ENCODE measurements at regions not wholly inside any gene's neighbourhood (a gene's known extent, or its start where the extent isn't known, plus 50 kb on each side); places are given as distances from the start of the nearest gene placed in this dataset.

DNA sequence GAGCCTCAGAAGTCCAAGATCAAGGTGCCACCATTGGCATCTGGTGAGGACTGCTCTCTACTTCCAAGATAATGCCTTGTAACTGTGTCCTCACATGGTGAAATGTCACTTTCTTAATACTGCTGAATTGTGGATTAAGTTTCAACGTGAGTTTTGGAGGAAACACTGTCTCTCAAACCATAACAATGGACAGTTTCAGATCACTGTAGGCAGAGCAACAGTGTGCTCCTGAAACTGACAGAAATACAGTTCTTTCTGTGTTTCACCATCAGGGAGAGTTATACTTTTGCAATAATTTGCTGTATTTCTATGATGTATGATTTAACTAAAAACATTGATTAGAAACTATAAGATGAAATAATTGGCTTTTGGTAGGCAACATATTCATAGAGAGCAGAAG is 1780.5 kb upstream of the CDH6 start:
- no peak for TF ChIP-seq EZH2 (IDR thresholded peaks at IDR 0.05; ENCODE audit: borderline replicate concordance, low read depth, low read length, severe bottlenecking)
- TF ChIP-seq, protein P1, sequence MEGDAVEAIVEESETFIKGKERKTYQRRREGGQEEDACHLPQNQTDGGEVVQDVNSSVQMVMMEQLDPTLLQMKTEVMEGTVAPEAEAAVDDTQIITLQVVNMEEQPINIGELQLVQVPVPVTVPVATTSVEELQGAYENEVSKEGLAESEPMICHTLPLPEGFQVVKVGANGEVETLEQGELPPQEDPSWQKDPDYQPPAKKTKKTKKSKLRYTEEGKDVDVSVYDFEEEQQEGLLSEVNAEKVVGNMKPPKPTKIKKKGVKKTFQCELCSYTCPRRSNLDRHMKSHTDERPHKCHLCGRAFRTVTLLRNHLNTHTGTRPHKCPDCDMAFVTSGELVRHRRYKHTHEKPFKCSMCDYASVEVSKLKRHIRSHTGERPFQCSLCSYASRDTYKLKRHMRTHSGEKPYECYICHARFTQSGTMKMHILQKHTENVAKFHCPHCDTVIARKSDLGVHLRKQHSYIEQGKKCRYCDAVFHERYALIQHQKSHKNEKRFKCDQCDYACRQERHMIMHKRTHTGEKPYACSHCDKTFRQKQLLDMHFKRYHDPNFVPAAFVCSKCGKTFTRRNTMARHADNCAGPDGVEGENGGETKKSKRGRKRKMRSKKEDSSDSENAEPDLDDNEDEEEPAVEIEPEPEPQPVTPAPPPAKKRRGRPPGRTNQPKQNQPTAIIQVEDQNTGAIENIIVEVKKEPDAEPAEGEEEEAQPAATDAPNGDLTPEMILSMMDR (IDR thresholded peaks at IDR 0.05; ENCODE audit: borderline replicate concordance, extremely low read depth, low read length, poor library complexity, severe bottlenecking): no peak

All from DND-41 (cell line).